H54 (cell line): ENCODE measurements at regions not wholly inside any gene's neighbourhood (a gene's known extent, or its start where the extent isn't known, plus 50 kb on each side); places are given as distances from the start of the nearest gene placed in this dataset.
"Not testable (repeated sequence)": the region's sequence is repeated elsewhere in the genome, so short reads cannot be mapped to it uniquely, and the experiment has no call there.

Source experiments
- DNase-seq: peaks from one replicate; pipeline ENCODE4 v3.0.0; 2011; ENCODE audit warnings: low spot score, mixed read lengths; ENCODE audit not compliant: insufficient read length
- FAIRE-seq: peaks from 3 replicates; lab custom pipeline; 2011; peaks lifted over from hg19 to GRCh38; lab: Jason Lieb, UNC
- POLR2A ChIP-seq: IDR thresholded peaks from 2 replicates; pipeline ENCODE4 v1.6.1; 2011; ENCODE audit warnings: low read depth, mild to moderate bottlenecking, low read length

DNA sequence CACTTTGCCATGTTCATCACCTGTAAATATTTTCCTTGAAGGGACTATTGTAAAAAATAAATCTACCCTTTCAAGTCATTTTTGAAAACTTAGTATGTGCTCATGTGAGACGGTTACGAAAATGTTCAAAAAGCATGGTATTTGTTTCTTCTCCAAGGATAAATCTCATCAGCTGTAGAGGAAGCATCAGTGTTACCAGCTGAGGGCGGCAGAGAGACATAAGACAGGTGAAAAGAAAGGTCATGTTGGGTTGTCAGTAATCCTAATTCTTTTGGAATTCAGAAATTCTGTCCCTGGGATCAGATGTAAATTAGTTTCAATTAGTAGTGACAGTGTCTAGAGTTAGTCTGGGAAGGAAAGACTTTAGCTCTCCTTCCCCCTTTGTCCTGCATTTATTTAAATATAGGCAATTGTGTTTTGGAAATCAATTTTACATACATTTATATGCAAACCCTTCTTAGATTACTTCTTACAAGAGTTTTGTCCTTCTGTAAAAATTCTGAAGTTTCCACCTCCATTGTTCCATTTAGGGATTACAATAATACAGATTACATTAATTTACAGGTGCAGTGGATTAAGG is 791.9 kb upstream of the CDH6 start:
- FAIRE-seq (peak; percentile 91), DNase-seq (peak; percentile 7)
- TF ChIP-seq POLR2A: no peak

DNA sequence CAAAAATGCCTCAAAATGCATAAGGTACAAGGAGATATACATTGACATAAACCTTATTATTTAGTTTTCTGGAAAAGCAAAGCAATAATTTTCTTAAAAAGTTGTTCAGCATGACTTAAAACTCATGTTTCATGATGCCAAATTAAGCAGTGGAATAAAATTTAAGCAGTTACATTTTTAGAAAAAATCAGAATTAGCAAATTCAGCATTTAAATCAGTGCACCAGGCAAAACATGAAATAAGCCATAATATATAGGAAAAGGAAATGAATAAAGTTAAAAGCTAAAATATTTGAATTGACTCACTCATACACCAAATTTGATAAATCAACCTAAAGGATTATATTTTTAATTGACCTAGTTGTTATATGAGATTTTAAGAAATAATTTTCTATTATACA is 795.1 kb upstream of the CDH6 start:
- FAIRE-seq: no peak

DNA sequence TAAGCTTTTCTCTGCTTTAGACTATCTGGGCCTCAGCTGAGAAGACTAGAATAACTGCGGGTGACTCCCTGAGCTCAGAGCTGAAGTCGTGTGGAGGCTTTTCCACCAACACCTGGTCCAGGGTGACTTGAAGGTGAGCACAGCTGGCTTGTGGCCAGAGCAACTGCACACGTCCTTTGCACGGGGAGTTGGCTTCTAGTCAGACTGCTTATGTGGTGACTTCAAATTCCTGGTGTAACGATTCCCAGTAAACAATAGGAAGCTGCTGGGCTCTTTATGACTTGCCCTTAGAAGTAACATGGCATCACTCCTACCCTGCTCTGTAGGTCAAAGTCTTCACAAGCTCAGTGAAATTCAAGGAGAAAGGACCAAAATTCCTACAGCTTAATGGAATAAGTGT is 800.6 kb upstream of the CDH6 start:
- DNase-seq (no peak), FAIRE-seq (no peak)
- TF ChIP-seq POLR2A: no peak

More for the DNA sequence above, 795.1 kb upstream of the CDH6 start:
- TF ChIP-seq POLR2A: no peak
- no peak for DNase-seq

DNA sequence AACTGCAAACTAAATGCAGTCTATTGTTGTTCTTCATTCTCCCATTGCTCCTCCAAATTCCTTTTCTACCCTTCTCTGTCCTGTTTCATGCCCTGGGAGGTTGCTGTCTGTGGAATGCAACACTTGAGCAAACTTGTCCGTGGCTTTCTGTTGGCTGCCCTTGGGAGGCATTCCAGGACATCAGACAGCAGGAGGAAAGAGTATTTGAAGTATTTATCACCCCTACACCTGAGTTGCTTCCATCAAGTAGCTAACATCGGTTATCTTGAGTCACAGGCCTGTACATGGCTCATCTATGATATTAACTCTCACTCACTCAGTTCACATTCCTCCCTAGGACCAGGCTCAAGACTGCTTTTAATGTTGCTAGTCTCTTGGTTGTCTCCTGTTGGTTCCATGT is 803.4 kb upstream of the CDH6 start:
- no peak for TF ChIP-seq POLR2A
- no peak for FAIRE-seq

DNA sequence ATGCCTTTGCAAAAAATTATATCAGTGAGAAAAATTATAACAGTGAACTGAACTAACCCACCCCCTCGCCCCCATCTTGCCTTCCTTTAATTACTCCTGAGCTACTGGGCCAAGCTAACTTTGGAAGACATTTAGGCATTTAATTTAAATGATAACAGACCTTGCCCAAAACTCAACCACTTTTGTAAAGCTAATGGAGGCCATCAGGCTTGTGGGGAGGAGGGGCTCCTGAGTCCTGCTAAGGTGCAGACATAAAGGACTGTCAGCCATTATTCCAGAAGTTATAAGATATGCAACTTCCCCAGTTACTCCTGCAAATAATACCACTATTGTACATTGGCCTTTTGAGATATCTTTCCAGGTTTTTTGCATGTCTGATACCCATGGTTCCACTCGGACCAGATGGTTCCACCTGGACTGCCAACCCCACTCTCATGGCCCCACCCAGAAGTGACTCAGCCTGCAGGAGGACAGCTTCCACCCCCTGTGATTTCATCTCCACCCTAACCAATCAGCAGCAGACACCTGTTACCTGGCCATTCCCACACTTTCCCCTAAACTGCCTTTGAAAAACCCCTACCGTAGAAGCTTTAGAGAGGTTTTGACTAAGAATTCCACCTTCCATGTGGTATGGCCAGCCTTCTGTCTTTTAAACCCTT is 805.4 kb upstream of the CDH6 start:
- no peak for DNase-seq
- no peak for FAIRE-seq
- TF ChIP-seq POLR2A: no peak

More for the DNA sequence above, 803.4 kb upstream of the CDH6 start:
- no peak for DNase-seq

DNA sequence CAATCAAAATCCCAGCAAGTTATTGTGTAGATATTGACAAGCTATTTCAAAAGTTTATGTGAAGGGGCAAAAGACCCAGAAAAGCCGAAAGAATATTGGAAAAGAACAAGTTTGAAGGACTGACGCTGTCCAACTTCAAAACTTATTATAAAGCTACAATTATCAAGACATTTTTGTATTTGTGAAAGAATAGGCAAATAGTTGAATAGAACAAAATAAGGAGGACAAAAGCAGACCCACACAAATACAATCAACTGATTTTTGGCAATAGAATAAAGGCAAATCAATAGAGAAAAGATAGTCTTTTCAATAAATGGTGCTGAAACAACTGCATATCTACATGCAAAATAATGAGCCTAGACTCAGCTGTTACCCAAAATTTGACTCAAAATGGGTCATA is 807.7 kb upstream of the CDH6 start:
- no peak for DNase-seq
- FAIRE-seq: peak; percentile 27
- no peak for TF ChIP-seq POLR2A

DNA sequence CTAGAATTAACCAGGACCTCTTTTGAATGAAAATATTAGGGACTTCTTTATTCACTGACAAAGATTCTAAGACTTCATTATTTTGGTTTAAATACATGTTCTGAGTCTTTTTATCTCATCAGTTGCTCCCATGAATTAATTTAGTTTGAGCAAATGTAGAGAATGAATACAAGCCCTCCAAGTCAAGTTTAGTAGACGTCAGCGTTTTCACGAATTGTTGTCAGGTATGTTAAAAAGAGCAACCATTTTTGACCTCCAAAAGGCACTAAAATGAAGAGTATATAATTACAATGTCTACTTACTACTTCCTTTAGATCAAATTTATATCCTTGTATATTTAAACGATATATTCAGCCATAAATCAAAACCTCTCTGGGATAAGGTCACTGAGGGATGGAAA is 809.3 kb upstream of the CDH6 start:
- FAIRE-seq: no peak
- no peak for DNase-seq
- TF ChIP-seq POLR2A: no peak

DNA sequence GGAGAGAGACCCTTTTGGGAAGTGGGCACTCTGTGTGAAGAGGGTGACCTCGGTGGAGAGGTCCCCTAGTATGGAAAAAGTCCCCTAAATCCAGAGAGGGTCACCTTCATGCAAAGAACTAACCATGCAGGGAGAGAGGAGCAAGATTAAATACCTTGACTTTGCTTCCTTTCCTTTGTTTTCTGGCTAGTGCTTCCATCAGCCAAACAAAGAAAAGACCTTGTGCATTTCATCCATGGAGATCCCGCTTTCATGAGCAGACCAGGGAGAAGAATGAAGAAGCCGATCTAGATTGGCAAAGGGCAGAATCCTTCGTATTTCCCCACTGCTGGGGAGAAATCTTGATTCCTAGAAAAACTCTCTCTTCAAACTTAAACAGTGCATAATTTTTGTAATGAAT is 813.3 kb upstream of the CDH6 start:
- FAIRE-seq (no peak), DNase-seq (no peak)
- no peak for TF ChIP-seq POLR2A

DNA sequence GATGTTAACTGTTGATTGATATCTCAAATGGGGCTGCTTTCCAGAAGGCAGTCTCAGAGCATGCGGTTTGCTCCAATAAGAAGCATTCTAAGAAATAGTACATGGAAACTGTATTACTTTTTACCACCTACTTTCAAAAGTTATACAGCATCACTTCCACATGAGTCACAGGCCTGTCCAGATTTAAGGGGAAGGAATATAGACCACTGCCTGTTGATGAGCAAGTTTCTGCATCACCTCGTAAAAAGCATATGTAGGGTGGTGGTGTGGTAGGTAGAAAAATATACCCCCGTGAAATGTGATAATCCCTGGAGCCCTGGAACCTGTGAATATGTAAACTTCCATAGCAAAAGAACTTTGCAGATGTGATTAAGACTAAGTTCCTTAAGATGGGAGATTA is 816.6 kb upstream of the CDH6 start:
- FAIRE-seq (no peak), DNase-seq (no peak)
- no peak for TF ChIP-seq POLR2A

DNA sequence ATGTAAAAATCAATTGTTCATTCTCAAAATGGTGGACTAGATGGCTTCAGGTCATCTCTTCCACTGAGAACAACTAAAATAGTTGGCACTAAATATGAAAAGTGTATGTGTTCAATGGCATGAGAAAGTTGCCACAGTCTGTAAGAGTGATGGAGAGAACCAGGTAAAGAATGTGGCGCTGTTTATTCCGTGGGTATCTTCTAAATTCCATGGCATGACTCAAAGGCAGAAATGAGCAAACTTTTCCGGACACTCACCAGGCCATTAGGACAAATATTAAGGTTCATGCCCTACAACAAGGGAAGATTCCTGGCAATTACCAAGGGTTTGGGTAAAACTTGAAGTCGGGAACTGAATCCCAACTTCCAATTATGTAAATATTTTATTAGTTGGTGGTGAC is 825.4 kb upstream of the CDH6 start:
- no peak for FAIRE-seq
- no peak for DNase-seq
- TF ChIP-seq POLR2A: no peak

DNA sequence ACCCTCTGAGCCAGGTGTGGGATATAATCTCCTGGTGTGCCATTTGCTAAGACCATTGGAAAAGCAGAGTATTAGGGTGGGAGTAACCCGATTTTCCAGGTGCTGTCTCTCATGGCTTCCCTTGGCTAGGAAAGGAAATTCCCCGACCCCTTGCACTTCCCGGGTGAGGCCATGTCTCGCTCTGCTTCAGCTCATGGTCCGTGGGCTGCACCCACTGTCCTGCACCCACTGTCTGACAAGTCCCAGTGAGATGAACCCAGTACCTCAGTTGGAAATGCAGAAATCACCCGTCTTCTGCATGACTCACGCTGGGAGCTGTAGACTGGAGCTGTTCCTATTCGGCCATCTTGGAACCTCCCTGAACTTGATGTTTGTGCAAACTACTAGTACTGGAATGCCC is 828.5 kb upstream of the CDH6 start:
- FAIRE-seq, DNase-seq: not testable (repeated sequence)

DNA sequence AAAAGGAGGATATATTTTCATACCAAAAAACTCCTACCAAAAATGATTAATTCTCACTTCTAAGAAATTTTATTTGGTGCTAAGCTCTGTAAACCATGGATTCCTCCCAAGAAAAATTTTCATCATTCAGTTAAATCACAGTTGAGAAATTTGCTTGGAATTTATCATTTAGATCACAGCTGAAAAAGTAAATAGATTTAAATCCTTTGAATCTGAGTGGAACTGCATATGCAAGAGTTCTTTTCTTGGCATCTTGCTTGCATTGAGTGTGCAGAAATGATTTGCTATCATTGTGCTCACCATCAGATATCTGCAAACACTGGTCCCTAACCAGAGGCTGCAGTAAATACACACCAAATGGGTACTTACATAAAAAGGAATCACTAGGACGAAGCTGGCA is 836.1 kb upstream of the CDH6 start:
- DNase-seq (no peak), FAIRE-seq (no peak)
- no peak for TF ChIP-seq POLR2A

DNA sequence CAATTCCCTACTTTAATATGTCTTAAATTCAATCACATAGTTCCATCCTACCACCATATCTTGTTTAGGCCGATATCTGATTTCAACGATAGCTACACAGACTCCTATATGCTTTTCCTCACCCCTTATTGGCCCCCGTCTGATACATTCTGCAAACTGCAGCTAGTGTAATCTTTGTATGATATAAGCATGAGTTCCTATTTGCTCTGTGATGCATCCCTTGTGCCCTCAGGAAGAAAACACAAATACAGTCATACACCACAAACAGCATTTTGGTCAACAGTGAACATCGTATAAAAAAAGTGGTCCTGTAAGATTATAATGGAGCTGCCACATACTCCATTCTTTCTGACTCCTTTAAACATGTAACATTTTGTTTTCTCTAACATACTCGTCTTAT is 837.8 kb upstream of the CDH6 start:
- no peak for FAIRE-seq
- DNase-seq: no peak
- no peak for TF ChIP-seq POLR2A

DNA sequence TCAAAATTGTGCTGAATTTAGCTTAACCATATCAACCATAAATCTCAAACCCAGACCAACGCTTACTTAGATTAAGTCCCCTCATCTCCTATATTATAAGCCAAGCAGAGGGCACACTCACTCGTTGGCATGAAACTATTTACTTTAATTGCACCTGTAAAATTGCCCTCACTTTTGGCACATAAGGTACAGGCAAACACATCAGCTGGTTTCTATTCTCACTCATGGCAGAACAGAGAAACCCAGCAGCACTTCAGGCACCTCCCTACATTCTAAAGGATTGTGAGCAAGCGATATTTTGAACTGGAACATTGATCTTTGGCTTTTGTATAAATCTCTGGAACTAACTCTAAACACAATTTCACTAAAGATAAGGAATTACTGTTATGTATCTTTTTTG is 845.6 kb upstream of the CDH6 start:
- TF ChIP-seq POLR2A: no peak
- DNase-seq (no peak), FAIRE-seq (no peak)

DNA sequence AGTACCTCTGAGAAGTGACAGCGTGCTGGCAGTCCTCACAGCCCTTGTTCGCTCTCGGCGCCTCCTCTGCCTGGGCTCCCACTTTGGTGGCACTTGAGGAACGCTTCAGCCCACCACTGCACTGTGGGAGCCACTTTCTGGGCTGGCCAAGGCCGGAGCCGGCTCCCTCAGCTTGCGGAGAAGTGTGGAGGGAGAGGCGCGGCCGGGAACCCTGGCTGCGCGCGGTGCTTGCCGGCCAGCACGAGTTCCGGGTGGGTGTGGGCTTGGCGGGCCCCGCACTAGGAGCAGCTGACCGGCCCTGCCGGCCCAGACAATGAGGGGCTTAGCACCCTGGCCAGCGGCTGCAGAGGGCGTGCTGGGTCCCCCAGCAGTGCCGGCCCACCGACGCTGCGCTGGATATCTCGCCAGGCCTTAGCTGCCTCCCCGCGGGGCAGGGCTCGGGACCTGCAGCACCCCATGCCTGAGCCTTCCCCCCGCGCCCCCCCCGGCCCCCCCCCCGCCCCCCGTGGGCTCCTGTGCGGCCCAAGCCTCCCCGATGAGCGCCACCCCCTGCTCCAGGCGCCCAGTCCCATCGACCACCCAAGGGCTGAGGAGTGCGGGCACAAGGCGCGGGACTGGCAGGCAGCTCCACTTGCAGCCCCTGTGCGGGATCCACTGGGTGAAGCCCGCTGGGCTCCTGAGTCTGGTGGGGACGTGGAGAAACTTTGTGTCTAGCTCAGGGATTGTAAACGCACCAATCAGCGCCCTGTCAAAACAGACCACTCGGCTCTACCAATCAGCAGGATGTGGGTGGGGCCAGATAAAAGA is 847.7 kb upstream of the CDH6 start:
- not testable (repeated sequence) for FAIRE-seq, DNase-seq
